ENCODE measurements at regions not wholly inside any gene's neighbourhood (a gene's known extent, or its start where the extent isn't known, plus 50 kb on each side); places are given as distances from the start of the nearest gene placed in this dataset.

GRCh38 chr5:135189024-135189423 lies 155.0 kb upstream of the PITX1 start:
- TF ChIP-seq CTCF (optimal IDR thresholded peaks at IDR 0.05 in 1 of 3, IDR thresholded peaks at IDR 0.05 in 1 of 3, conservative IDR thresholded peaks at IDR 0.05 in 1 of 3; ENCODE audit: extremely low read depth in 1 of 3, insufficient read depth in 2 of 3, low read length in 3 of 3): no peak
- TF ChIP-seq EZH2 (IDR thresholded peaks at IDR 0.05; ENCODE audit: low read length): no peak
